NCI-H2227 (cell line): ENCODE measurements at regions not wholly inside any gene's neighbourhood (a gene's known extent, or its start where the extent isn't known, plus 50 kb on each side); places are given as distances from the start of the nearest gene placed in this dataset.
"Not testable (repeated sequence)": the region's sequence is repeated elsewhere in the genome, so short reads cannot be mapped to it uniquely, and the experiment has no call there.

Experiments
- DNase-seq: peaks from one replicate; lab custom pipeline; 2025; ENCODE audit not compliant: unreplicated experiment; lab: John Stamatoyannopoulos, UW

DNA sequence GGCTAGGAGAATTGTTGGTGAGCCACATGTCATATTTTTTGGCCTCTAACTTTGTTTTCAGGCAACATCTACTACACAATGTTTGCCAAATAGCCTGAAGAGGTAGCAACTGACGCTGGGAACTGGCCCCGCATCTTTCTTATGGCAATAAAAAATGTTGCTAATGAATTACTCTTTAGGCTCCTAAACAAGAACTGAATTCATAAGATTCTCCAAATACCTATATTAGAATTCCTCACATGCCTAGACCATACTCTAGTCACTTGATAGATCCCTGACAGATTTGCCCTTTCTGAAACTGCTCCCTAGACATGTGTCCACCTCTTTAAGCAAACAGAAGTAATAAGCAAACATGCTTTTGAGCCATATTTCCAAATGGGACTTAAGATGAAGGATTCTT lies 209.0 kb upstream of the ATXN7L3B start:
- no peak for DNase-seq

DNA sequence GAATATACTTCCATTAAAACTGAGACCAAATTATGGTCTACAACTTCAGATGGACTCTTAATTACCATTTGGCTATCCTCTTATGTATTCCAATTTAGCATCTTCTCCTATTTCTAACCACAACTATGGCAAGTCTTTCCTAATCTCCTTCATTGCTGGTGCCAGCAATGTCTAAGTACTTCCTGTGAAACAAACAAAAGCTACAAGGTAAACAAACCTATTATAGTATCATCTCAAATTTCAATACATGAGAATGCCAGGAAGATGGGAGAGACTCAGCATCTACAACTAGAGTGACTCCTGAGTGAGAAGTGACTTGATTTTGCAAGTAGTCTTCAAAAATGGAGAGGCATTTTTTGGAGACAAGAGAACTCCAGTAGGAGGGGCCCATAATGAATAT lies 202.9 kb upstream of the ATXN7L3B start:
- DNase-seq, result no peak

- DNase-seq, result no peak
Observed at GRCh38 chr12:74337951-74338350, 199.7 kb upstream of the ATXN7L3B start.

DNA sequence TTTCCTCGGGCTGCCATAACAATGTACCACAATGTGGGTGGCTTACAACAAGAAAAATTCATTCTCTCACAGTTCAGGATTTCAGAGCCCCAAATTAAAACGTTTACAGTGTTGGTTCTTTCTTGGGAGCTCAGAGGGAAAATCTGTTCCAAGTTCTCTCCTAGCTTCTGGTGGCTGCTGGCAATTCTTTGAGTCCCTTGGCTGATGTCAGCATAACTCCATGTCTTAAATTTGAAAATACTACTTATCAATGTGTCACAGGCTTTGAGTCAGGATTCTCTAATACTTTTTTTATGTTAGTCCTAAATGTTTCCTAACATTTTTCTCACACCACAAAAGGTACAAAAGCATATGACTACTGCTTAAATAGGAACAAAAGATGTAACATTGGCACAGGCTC lies 198.4 kb upstream of the ATXN7L3B start:
- no peak for DNase-seq

GRCh38 chr12:74349925-74350324 lies 187.7 kb upstream of the ATXN7L3B start:
- DNase-seq, result no peak

GRCh38 chr12:74365178-74365964 lies 172.3 kb upstream of the ATXN7L3B start:
- no peak for DNase-seq

DNA sequence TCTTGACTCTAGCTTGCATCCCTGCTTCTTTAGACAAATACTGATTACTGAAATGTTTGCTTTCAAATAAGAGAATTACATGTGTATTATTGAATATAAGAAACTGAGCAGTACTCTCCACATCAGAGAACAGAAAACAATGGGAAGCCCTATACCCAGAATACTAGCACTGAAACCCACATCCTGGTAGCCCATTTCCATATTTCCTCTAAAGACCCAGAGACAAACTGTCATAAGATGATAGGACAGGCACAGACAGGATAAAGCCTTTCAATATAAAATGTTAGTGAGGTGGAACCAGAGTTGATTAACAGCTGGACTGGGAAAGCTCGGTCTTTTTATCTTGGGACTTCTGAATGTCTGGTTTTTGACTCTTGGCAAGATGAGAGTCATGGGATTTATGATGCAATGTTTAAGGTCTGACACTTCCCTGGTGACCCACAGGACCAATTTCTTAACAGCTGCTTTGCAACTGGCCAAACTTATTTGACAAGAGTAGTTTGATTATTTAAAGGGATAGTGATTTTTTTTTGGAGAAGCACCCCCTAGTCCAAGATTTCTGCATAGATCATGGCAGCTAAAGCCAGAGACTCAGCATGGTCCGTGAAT lies 166.9 kb upstream of the ATXN7L3B start:
- DNase-seq, result no peak

GRCh38 chr12:74379114-74379513 lies 158.5 kb upstream of the ATXN7L3B start:
- no peak for DNase-seq

GRCh38 chr12:74381958-74382357 lies 155.7 kb upstream of the ATXN7L3B start:
- DNase-seq, result no peak

GRCh38 chr12:74382983-74383382 lies 154.7 kb upstream of the ATXN7L3B start:
- DNase-seq, result no peak

GRCh38 chr12:74391283-74391682 lies 146.4 kb upstream of the ATXN7L3B start:
- no peak for DNase-seq

DNA sequence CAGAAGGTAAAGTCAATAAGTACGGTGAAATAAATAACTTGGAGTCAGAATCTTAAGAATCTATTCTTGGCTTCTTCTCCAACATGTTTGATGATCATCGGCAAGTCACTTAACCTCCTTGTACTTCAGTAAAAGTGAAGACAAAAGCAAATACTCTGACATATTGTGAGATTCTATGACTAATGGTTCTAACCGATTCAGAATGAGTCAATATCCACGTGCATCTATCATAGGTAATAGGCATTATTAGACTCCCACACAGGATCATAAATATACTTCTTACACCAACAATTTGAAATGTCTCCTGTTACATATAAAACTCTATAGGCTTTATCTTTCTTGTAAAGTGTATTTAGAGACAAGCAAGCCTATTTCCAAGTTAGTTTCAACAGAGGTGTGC lies 144.4 kb upstream of the ATXN7L3B start:
- DNase-seq, result no peak

GRCh38 chr12:74394647-74395046 lies 143.0 kb upstream of the ATXN7L3B start:
- no peak for DNase-seq

GRCh38 chr12:74401035-74401434 lies 136.6 kb upstream of the ATXN7L3B start:
- no peak for DNase-seq

GRCh38 chr12:74401966-74402365 lies 135.7 kb upstream of the ATXN7L3B start:
- DNase-seq, result no peak

- DNase-seq, result not testable (repeated sequence)
Observed at GRCh38 chr12:74403221-74403470, 134.5 kb upstream of the ATXN7L3B start.

DNA sequence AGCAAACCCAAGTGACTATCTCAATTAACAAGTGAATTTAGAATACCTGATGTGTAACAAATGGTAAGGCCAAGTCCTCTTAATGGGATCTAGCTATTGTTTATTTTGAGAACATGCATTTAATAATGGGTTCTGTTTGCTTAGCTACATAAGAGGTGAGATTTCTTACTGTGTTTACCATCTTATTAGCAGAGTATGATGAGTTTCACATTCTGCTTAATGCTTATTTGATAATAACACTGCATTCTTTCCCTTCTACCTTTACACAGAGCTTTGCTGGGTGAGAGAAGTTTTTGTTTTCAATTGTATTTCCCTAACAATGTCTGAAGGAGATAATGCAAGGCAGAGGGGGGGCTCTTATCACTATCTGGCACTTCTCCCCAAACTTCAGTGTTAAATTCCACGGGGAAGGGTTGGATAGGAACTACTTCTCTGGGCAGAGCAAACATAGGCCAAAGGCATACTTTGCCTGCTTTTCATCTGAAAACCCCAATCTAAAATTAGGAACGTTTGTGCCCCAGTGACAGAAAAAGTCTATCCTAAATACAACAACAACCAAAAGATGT lies 129.0 kb upstream of the ATXN7L3B start:
- DNase-seq, result no peak

DNA sequence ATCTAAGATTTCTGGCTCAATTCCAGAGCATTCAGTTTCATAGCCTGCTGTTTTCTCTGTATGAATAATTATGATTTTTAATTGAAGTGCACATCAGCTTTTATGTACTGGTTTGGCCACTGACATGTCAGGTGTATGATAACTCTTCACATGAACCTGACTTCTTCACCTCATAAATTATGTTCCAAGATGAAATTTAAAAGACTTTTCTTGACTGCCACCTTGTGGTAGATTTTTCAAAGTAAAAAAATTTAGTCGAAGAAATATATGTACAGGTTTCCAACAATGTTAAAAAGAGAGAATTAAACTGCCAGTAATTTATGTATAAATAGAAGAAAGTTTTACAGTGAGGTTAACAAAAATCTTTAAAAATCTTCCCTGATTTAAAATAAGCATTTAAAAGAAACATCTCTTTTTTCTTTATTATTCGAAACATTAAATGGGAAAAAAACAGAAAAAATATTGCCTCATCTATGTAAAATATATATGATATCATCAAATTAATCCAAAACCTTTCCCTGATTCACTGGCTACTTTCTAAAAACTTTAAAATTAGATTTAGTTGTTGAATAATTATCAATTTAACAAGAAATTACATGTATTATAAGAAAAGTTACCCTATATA lies 124.9 kb upstream of the ATXN7L3B start:
- DNase-seq, result peak; percentile 67

DNA sequence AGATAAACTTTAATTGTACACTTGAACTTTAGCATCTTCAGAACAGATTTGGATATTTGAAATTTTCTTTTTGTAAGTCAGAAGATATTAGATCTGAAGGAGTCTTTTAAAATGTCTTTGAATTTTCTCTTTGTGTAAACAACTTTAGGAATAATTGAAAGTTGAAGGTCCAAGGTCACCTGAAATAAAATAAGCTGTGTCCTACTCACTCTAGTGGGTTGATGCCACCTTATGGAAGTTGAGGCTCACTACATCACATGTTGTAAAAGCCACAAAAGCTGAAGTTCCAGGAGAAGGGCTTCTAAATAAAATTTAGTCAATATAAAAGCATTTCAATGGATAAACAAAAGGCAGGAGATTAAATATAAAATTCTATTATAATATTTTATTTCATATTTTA lies 122.0 kb upstream of the ATXN7L3B start:
- peak; percentile 50 for DNase-seq

- DNase-seq, result no peak
Observed at GRCh38 chr12:74418573-74418972, 119.1 kb upstream of the ATXN7L3B start.

DNA sequence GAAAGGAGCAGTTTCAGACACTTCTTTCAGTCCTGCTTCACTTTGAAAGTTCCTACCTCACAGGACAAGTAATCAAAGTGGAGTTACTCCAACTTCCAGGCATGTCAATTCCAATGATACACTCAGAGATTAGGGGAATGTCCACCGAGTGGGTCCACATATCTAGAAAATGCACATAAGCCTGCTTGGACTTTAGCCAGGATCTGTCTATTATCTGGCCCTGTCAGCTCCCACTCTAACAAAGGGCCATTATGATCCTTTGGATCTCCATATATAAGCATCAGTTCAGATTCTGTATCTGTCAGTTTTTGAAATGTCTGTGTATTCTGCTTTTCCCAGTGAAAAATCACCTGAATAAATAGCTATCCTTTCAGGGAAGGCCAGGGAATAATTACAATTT lies 112.9 kb upstream of the ATXN7L3B start:
- DNase-seq, result peak; percentile 20

GRCh38 chr12:74426091-74426490 lies 111.5 kb upstream of the ATXN7L3B start:
- no peak for DNase-seq
